WTC11 (cell line): ENCODE measurements at regions not wholly inside any gene's neighbourhood (a gene's known extent, or its start where the extent isn't known, plus 50 kb on each side); places are given as distances from the start of the nearest gene placed in this dataset.

Experiments used
- ATAC-seq: fragments of 200-7000 bp; cut with Tn5 transposase; 2 replicates; pipeline ENCODE4 v1.10.0; 2021; ENCODE audit warnings: mild to moderate bottlenecking, moderate library complexity
- CTCF ChIA-PET: fragments of 300-600 bp; sonication (Branson Sonifier 250); formaldehyde crosslinking; loops from one replicate; lab custom pipeline; 2021; ENCODE audit warnings: antibody characterized with exemption; lab: Charles Lee
- POLR2A ChIA-PET: fragments of 350-600 bp; sonication (Branson Sonifier 250); formaldehyde crosslinking; loops from one replicate; lab custom pipeline; 2021; ENCODE audit warnings: antibody characterized with exemption; lab: Charles Lee
- DNase-seq: peaks from one replicate; pipeline ENCODE4 v3.0.0; 2021; ENCODE audit warnings: low spot score
- H3K27ac Mint-ChIP-seq: 2 replicates; pipeline ENCODE4 v1.8.0; 2021; ENCODE audit warnings: mixed read lengths
- H3K27me3 Mint-ChIP-seq: 2 replicates; pipeline ENCODE4 v1.8.0; 2021; ENCODE audit warnings: low read depth, mild to moderate bottlenecking, moderate library complexity, mixed read lengths
- H3K36me3 Mint-ChIP-seq: 2 replicates; pipeline ENCODE4 v1.8.0; 2021; ENCODE audit warnings: mixed read lengths
- H3K4me1 Mint-ChIP-seq: 2 replicates; pipeline ENCODE4 v1.8.0; 2022; ENCODE audit warnings: mixed read lengths
- H3K4me3 Mint-ChIP-seq: 2 replicates; pipeline ENCODE4 v1.8.0; 2021; ENCODE audit warnings: mild to moderate bottlenecking, moderate library complexity, mixed read lengths
- H3K9me3 Mint-ChIP-seq: 2 replicates; pipeline ENCODE4 v1.8.0; 2021; ENCODE audit warnings: mixed read lengths
- AFF4 ChIP-seq: sonication (generic); formaldehyde crosslinking; IDR thresholded peaks from 2 replicates; pipeline ENCODE4 v1.8.1; 2023; ENCODE audit warnings: mild to moderate bottlenecking, missing genetic modification reagents, borderline replicate concordance
- ATF1 ChIP-seq: sonication (generic); formaldehyde crosslinking; IDR thresholded peaks from 2 replicates; pipeline ENCODE4 v1.8.1; 2023; ENCODE audit warnings: mild to moderate bottlenecking, moderate library complexity, missing genetic modification reagents
- ATF3 ChIP-seq: sonication (generic); formaldehyde crosslinking; conservative IDR thresholded peaks from 2 replicates; pipeline ENCODE4 v1.8.1; 2022; ENCODE audit warnings: mild to moderate bottlenecking, missing genetic modification reagents
- E2F4 ChIP-seq: sonication (generic); formaldehyde crosslinking; IDR thresholded peaks from 2 replicates; pipeline ENCODE4 v1.8.1; 2022; ENCODE audit warnings: low read depth, mild to moderate bottlenecking, moderate library complexity, missing genetic modification reagents, borderline replicate concordance
- EMX1 ChIP-seq: fragments of 250-450 bp; sonication (Bioruptor Pico); IDR thresholded peaks from 2 replicates; pipeline ENCODE4 v1.8.0; 2021; ENCODE audit warnings: mild to moderate bottlenecking
- ETV6 ChIP-seq: sonication (generic); formaldehyde crosslinking; IDR thresholded peaks from 2 replicates; pipeline ENCODE4 v1.8.1; 2022; ENCODE audit warnings: mild to moderate bottlenecking, missing genetic modification reagents
- FOXP4 ChIP-seq: sonication (generic); formaldehyde crosslinking; IDR thresholded peaks from 2 replicates; pipeline ENCODE4 v1.8.0; 2022; ENCODE audit warnings: mild to moderate bottlenecking, missing genetic modification reagents
- GRHL2 ChIP-seq: fragments of 250-450 bp; sonication (Bioruptor Pico); IDR thresholded peaks from 2 replicates; pipeline ENCODE4 v1.8.0; 2022; ENCODE audit warnings: mild to moderate bottlenecking, moderate library complexity; ENCODE audit not compliant: insufficient replicate concordance, severe bottlenecking
- GTF2I ChIP-seq: fragments of 250-450 bp; sonication (Bioruptor Pico); conservative IDR thresholded peaks from 2 replicates; pipeline ENCODE4 v1.4.0; 2021; ENCODE audit warnings: mild to moderate bottlenecking
- HMGA2 ChIP-seq: fragments of 250-450 bp; sonication (Bioruptor Pico); IDR thresholded peaks from 2 replicates; pipeline ENCODE4 v1.4.0; 2021; ENCODE audit warnings: mild to moderate bottlenecking, moderate library complexity
- IRF2 ChIP-seq: sonication (generic); formaldehyde crosslinking; IDR thresholded peaks from 2 replicates; pipeline ENCODE4 v1.8.0; 2022; ENCODE audit warnings: low read depth, missing genetic modification reagents, borderline replicate concordance
- JUN ChIP-seq: sonication (generic); formaldehyde crosslinking; IDR thresholded peaks from 2 replicates; pipeline ENCODE4 v1.8.0; 2023; ENCODE audit warnings: mild to moderate bottlenecking, missing genetic modification reagents
- MLX ChIP-seq: sonication (generic); formaldehyde crosslinking; IDR thresholded peaks from 2 replicates; pipeline ENCODE4 v1.8.1; 2023; ENCODE audit warnings: mild to moderate bottlenecking, missing genetic modification reagents, moderate library complexity
- NR2C2 ChIP-seq: sonication (generic); formaldehyde crosslinking; IDR thresholded peaks from 2 replicates; pipeline ENCODE4 v1.8.0; 2022; ENCODE audit warnings: mild to moderate bottlenecking, missing genetic modification reagents
- PRRX2 ChIP-seq: fragments of 250-450 bp; sonication (Bioruptor Pico); IDR thresholded peaks from 2 replicates; pipeline ENCODE4 v1.8.0; 2021; ENCODE audit warnings: mild to moderate bottlenecking
- RORB ChIP-seq: fragments of 250-450 bp; sonication (Bioruptor Pico); IDR thresholded peaks from 2 replicates; pipeline ENCODE4 v1.9.0; 2021; ENCODE audit warnings: mild to moderate bottlenecking
- SMAD3 ChIP-seq: sonication (generic); formaldehyde crosslinking; IDR thresholded peaks from 2 replicates; pipeline ENCODE4 v1.8.0; 2022; ENCODE audit warnings: missing genetic modification reagents, mild to moderate bottlenecking, borderline replicate concordance
- SOX15 ChIP-seq: fragments of 250-450 bp; sonication (Bioruptor Pico); IDR thresholded peaks from 2 replicates; pipeline ENCODE4 v1.9.0; 2021; ENCODE audit warnings: mild to moderate bottlenecking
- TEAD4 ChIP-seq: sonication (generic); formaldehyde crosslinking; IDR thresholded peaks from 2 replicates; pipeline ENCODE4 v1.8.0; 2022; ENCODE audit warnings: mild to moderate bottlenecking, missing genetic modification reagents
- TP53 ChIP-seq: sonication (generic); formaldehyde crosslinking; IDR thresholded peaks from 2 replicates; pipeline ENCODE4 v1.8.1; 2023; ENCODE audit warnings: mild to moderate bottlenecking, missing genetic modification reagents
- ZBTB21 ChIP-seq: sonication (generic); formaldehyde crosslinking; IDR thresholded peaks from 2 replicates; pipeline ENCODE4 v1.8.1; 2023; ENCODE audit warnings: mild to moderate bottlenecking, missing genetic modification reagents, borderline replicate concordance
- ZNF317 ChIP-seq: sonication (generic); formaldehyde crosslinking; IDR thresholded peaks from 2 replicates; pipeline ENCODE4 v1.8.1; 2023; ENCODE audit warnings: low read depth, mild to moderate bottlenecking, moderate library complexity, missing genetic modification reagents, borderline replicate concordance
- TF ChIP-seq, protein P1 (sequence below): fragments of 200-600 bp; IDR thresholded peaks from 2 replicates; pipeline ENCODE4 v1.8.0; 2022; ENCODE audit warnings: antibody characterized with exemption
- TF ChIP-seq, protein P2 (sequence below): sonication (generic); formaldehyde crosslinking; IDR thresholded peaks from 2 replicates; pipeline ENCODE4 v1.8.1; 2023; ENCODE audit warnings: mild to moderate bottlenecking, moderate library complexity, missing genetic modification reagents

GRCh38 chr11:109582470-109582869 lies 160.5 kb downstream of the C11orf87 start:
- Mint-ChIP-seq H3K36me3 (peaks cover 1% of the 10 kb centered on the region; the same call in 1 of the 2 replicates), H3K27me3 (no peaks in the 10 kb centered on the region), H3K4me1 (peaks cover 14% of the 10 kb centered on the region; the same call in 1 of the 2 replicates), H3K9me3 (peaks cover 2% of the 10 kb centered on the region), H3K4me3 (no peak overlapping the region), H3K27ac (no peak overlapping the region)
- DNase-seq, result no peak
- ChIA-PET POLR2A (no interaction called here), CTCF (no interaction called here)
- TF ChIP-seq FOXP4 (CRISPR knock-in tag), result no peak
- TF ChIP-seq TEAD4, result no peak
- no peak for TF ChIP-seq PRRX2 (CRISPR knock-in tag)
- TF ChIP-seq ETV6, result no peak
- TF ChIP-seq IRF2 (CRISPR knock-in tag), result no peak
- TF ChIP-seq E2F4 (CRISPR knock-in tag), result no peak
- no peak for TF ChIP-seq NR2C2 (CRISPR knock-in tag)
- TF ChIP-seq TP53, result no peak
- TF ChIP-seq EMX1, result no peak
- no peak for TF ChIP-seq MLX (CRISPR knock-in tag)
- TF ChIP-seq, protein P1, sequence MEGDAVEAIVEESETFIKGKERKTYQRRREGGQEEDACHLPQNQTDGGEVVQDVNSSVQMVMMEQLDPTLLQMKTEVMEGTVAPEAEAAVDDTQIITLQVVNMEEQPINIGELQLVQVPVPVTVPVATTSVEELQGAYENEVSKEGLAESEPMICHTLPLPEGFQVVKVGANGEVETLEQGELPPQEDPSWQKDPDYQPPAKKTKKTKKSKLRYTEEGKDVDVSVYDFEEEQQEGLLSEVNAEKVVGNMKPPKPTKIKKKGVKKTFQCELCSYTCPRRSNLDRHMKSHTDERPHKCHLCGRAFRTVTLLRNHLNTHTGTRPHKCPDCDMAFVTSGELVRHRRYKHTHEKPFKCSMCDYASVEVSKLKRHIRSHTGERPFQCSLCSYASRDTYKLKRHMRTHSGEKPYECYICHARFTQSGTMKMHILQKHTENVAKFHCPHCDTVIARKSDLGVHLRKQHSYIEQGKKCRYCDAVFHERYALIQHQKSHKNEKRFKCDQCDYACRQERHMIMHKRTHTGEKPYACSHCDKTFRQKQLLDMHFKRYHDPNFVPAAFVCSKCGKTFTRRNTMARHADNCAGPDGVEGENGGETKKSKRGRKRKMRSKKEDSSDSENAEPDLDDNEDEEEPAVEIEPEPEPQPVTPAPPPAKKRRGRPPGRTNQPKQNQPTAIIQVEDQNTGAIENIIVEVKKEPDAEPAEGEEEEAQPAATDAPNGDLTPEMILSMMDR, result no peak
- TF ChIP-seq, protein P2, sequence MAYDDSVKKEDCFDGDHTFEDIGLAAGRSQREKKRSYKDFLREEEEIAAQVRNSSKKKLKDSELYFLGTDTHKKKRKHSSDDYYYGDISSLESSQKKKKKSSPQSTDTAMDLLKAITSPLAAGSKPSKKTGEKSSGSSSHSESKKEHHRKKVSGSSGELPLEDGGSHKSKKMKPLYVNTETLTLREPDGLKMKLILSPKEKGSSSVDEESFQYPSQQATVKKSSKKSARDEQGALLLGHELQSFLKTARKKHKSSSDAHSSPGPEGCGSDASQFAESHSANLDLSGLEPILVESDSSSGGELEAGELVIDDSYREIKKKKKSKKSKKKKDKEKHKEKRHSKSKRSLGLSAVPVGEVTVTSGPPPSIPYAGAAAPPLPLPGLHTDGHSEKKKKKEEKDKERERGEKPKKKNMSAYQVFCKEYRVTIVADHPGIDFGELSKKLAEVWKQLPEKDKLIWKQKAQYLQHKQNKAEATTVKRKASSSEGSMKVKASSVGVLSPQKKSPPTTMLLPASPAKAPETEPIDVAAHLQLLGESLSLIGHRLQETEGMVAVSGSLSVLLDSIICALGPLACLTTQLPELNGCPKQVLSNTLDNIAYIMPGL (CRISPR knock-in tag), result no peak
- TF ChIP-seq ZNF317 (CRISPR knock-in tag), result no peak
- TF ChIP-seq HMGA2, result no peak
- TF ChIP-seq ZBTB21 (CRISPR knock-in tag), result no peak
- no peak for TF ChIP-seq JUN (CRISPR knock-in tag)
- no peak for TF ChIP-seq SOX15 (CRISPR knock-in tag)
- TF ChIP-seq GRHL2 (CRISPR knock-in tag), result no peak
- no peak for ATAC-seq

- no peak for ATAC-seq
- no peak for DNase-seq
- ChIA-PET POLR2A (no interaction called here), CTCF (interaction anchor here (1.8 kb wide), 1 partner anchor 113 kb away, joined by 5 read pairs; no protein-coding TSS in a partner anchor)
- H3K27ac Mint-ChIP-seq, result no peak overlapping the region
- no peaks in the 10 kb centered on the region for H3K36me3 Mint-ChIP-seq
- no peaks in the 10 kb centered on the region for H3K9me3 Mint-ChIP-seq
- H3K4me1 Mint-ChIP-seq, result peaks cover 18% of the 10 kb centered on the region
- H3K27me3 Mint-ChIP-seq, result no peaks in the 10 kb centered on the region
- H3K4me3 Mint-ChIP-seq, result no peak overlapping the region
- TF ChIP-seq ATF1 (CRISPR knock-in tag) (no peak), ETV6 (no peak), EMX1 (no peak), RORB (CRISPR knock-in tag) (no peak), GTF2I (CRISPR knock-in tag) (no peak), AFF4 (CRISPR knock-in tag) (no peak), SMAD3 (CRISPR knock-in tag) (no peak), ATF3 (CRISPR knock-in tag) (no peak)
These were observed 162.3 kb downstream of the C11orf87 start for GRCh38 chr11:109584001-109584972.
